ENCODE measurements at regions not wholly inside any gene's neighbourhood (a gene's known extent, or its start where the extent isn't known, plus 50 kb on each side); places are given as distances from the start of the nearest gene placed in this dataset.

- no peak overlapping the region for H3K27ac ChIP-seq (ENCODE audit: low read depth, low read length)
- no peak overlapping the region for H3K4me2 ChIP-seq (ENCODE audit: low read length)
- no peaks in the 10 kb centered on the region for H3K9me2 ChIP-seq (replicated peaks; ENCODE audit: control insufficient read depth, low read length)
- no peaks in the 10 kb centered on the region for H3K36me3 ChIP-seq (ENCODE audit: control insufficient read depth, low read length)
- H3K79me2 ChIP-seq (ENCODE audit: control insufficient read depth, low read length) = no peaks in the 10 kb centered on the region
- H4K20me1 ChIP-seq (ENCODE audit: control insufficient read depth, insufficient read depth, low read depth, low read length) = no peaks in the 10 kb centered on the region
- no peaks in the 10 kb centered on the region for H3K27me3 ChIP-seq (ENCODE audit: control insufficient read depth, low read length)
- TF ChIP-seq EZH2phosphoT487 (IDR thresholded peaks at IDR 0.05; ENCODE audit: borderline replicate concordance, low read length) (no peak), CTCF (IDR thresholded peaks at IDR 0.05; ENCODE audit: low read depth, low read length, poor library complexity, severe bottlenecking) (no peak)
- H3F3A ChIP-seq (ENCODE audit: control insufficient read depth, insufficient read depth) = no peaks in the 10 kb centered on the region
- H3K4me1 ChIP-seq (ENCODE audit: control insufficient read depth, low read length) = no peaks in the 10 kb centered on the region
- peaks cover 4% of the 10 kb centered on the region; the same call in 1 of the 2 replicates for H3K9me3 ChIP-seq (ENCODE audit: control insufficient read depth, insufficient read depth, low read length)
- no peak overlapping the region for H3K4me3 ChIP-seq (ENCODE audit: low read length)
Observed at GRCh38 chr3:178277605-178278004, 258.6 kb upstream of the KCNMB2 start.

- no peaks in the 10 kb centered on the region for H3K79me2 ChIP-seq (ENCODE audit: control insufficient read depth, low read length)
- no peaks in the 10 kb centered on the region for H3K27me3 ChIP-seq (ENCODE audit: control insufficient read depth, low read length)
- peaks cover 4% of the 10 kb centered on the region; the same call in 1 of the 2 replicates for H3K9me3 ChIP-seq (ENCODE audit: control insufficient read depth, insufficient read depth, low read length)
- H3K36me3 ChIP-seq (ENCODE audit: control insufficient read depth, low read length) = no peaks in the 10 kb centered on the region
- no peak for TF ChIP-seq CTCF (IDR thresholded peaks at IDR 0.05; ENCODE audit: low read depth, low read length, poor library complexity, severe bottlenecking)
- TF ChIP-seq EZH2phosphoT487 (IDR thresholded peaks at IDR 0.05; ENCODE audit: borderline replicate concordance, low read length) = no peak
- H3K27ac ChIP-seq (ENCODE audit: low read depth, low read length) = no peak overlapping the region
- H3K4me2 ChIP-seq (ENCODE audit: low read length) = no peak overlapping the region
- H3K4me3 ChIP-seq (ENCODE audit: low read length) = no peak overlapping the region
- H4K20me1 ChIP-seq (ENCODE audit: control insufficient read depth, insufficient read depth, low read depth, low read length) = no peaks in the 10 kb centered on the region
- no peaks in the 10 kb centered on the region for H3K4me1 ChIP-seq (ENCODE audit: control insufficient read depth, low read length)
- no peaks in the 10 kb centered on the region for H3K9me2 ChIP-seq (replicated peaks; ENCODE audit: control insufficient read depth, low read length)
- H3F3A ChIP-seq (ENCODE audit: control insufficient read depth, insufficient read depth) = no peaks in the 10 kb centered on the region
Observed at GRCh38 chr3:178283561-178283960, 252.7 kb upstream of the KCNMB2 start.

- no peaks in the 10 kb centered on the region for H3K27me3 ChIP-seq (ENCODE audit: control insufficient read depth, low read length)
- H3K27ac ChIP-seq (ENCODE audit: low read depth, low read length) = no peak overlapping the region
- H3K36me3 ChIP-seq (ENCODE audit: control insufficient read depth, low read length) = no peaks in the 10 kb centered on the region
- TF ChIP-seq EZH2phosphoT487 (IDR thresholded peaks at IDR 0.05; ENCODE audit: borderline replicate concordance, low read length) (no peak), CTCF (IDR thresholded peaks at IDR 0.05; ENCODE audit: low read depth, low read length, poor library complexity, severe bottlenecking) (no peak)
- H3K9me2 ChIP-seq (replicated peaks; ENCODE audit: control insufficient read depth, low read length) = no peaks in the 10 kb centered on the region
- no peak overlapping the region for H3K4me2 ChIP-seq (ENCODE audit: low read length)
- H3K4me3 ChIP-seq (ENCODE audit: low read length) = no peak overlapping the region
- peaks cover 4% of the 10 kb centered on the region; the same call in 1 of the 2 replicates for H3K9me3 ChIP-seq (ENCODE audit: control insufficient read depth, insufficient read depth, low read length)
- no peaks in the 10 kb centered on the region for H4K20me1 ChIP-seq (ENCODE audit: control insufficient read depth, insufficient read depth, low read depth, low read length)
- H3K79me2 ChIP-seq (ENCODE audit: control insufficient read depth, low read length) = no peaks in the 10 kb centered on the region
- H3K4me1 ChIP-seq (ENCODE audit: control insufficient read depth, low read length) = no peaks in the 10 kb centered on the region
- H3F3A ChIP-seq (ENCODE audit: control insufficient read depth, insufficient read depth) = no peaks in the 10 kb centered on the region
Observed at GRCh38 chr3:178284181-178284580, 252.1 kb upstream of the KCNMB2 start.
